HG03135 (cell line): ENCODE measurements at regions not wholly inside any gene's neighbourhood (a gene's known extent, or its start where the extent isn't known, plus 50 kb on each side); places are given as distances from the start of the nearest gene placed in this dataset.

Experiments used
- ATAC-seq: cut with Tn5 transposase; IDR thresholded peaks from one replicate; pipeline ENCODE4 v1.9.1; 2021; ENCODE audit warnings: mild to moderate bottlenecking, moderate library complexity; ENCODE audit not compliant: unreplicated experiment

GRCh38 chr2:215695861-215696260 is 260.0 kb upstream of the FN1 start:
- no peak for ATAC-seq

GRCh38 chr2:215693999-215694580 is 258.2 kb upstream of the FN1 start:
- no peak for ATAC-seq

DNA sequence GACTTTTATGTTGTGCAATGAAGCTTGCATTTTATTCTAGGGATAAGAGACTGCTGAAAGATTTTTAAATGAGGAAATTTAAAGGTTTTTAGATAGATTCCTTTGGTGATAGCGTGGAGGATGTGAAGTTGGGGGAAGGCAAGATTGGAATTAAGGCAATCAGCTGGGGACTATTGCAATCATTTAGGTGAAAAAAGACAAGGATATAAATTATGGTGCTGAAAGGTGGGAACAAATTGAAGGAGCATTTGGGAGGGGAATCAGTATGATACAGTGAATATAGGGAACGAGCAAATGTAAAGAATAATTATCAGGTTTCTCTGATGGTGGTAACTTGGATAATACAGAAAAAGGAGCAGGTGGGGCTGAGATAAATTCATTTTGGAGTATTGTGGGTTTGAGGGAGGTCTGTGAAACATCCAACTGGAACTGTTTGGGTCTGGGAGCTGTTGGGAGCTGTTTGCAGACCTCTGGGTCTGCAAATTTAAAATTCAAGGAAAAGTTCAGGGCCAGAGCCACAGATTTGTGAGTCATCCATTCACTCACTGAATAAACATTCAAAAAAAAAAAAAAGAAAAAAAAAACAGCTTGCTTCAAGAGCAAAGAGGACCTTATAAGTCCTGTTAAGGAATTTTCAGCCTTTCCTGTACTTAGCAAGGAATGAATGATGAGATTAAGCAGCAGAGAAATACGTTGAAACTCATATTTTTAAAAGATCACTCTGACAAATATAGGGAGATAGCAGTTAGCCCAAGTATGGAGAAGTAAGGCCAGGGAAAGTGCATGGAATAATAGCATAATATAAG is 257.5 kb upstream of the FN1 start:
- no peak for ATAC-seq

DNA sequence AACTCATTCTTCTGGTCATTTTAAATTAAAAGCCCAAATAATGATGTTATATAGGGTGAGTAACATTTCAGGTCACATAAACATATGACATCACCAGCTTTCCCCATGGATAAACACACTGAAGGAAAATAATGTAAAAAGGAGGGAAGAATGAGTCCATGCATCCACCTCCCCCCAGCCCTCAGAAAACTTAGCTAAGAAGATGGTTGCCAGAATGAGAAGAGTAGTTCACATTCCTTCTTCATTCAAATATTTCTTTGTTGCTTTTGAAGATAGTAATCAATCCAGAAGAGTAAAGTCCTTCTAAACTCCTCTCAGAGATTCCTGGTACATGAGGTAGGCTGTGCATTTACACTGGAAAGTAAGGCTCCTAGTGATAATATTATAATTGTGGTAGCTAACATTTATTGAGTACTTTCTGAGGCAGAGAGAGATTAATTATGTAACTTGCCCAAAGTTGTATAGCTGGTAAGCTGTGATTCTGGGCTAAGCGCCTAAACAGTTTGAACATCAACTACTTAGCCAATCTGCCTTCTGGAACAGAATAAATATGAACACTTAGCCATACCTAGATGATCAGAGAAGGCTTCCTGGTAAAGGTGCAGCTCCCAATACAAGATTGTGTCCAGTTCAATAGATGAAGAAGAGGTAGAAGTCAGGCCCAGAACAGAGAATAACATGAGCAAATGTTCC is 256.7 kb upstream of the FN1 start:
- no peak for ATAC-seq

DNA sequence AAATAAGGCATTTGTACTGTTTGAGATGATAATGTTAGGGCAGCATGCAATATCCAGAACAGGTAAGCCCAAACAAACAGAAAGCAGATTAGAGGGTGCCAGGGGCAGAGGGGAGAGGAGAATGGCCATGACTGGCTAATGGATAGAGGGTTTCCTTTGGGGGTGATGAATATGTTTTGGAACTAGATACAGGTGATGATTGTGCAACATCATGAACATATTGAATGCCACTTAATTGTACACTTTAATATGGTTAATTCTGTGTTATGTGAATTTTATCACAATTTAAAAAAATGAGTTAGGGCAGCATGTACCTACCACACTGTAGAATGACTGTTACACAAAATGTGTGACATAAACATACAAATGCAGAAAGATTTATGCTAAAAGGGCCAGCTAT is 255.5 kb upstream of the FN1 start:
- ATAC-seq: no peak

- ATAC-seq: no peak
These were observed 251.5 kb upstream of the FN1 start for GRCh38 chr2:215687149-215688031.

DNA sequence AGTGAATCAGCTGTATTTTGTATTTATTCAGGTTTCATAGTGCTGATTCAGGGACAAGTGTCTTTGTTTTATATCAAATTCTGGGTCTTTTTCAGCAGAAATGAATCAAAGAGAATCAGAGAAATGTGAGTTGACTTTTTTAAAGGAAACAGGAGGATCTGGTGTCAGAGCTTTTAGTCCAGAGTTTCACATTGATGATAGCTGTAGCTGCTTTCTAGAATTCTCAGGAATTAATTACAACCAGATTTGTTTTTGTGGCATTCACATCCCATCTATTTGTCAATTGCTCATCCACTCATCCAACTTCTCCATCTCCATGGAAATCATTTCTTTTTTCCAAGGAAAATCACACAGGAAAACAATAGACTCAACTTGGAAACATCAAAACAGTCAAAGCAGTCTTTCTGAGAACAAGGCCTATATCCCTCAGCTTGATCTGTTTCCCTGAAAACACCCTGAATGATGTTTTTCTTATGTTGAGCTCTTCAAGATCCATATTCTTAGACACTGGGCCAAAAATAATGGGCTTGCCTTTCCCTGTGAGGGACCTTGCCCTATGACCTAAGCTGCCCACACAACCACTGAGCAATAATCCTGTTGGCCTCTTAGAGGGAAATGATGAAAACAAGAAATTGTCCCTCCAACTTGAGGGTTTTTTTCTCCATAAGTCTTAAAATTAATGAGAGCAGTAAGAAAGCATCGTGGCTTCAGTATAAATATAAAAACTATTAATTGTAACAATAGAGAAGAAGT is 249.5 kb upstream of the FN1 start:
- ATAC-seq: no peak

DNA sequence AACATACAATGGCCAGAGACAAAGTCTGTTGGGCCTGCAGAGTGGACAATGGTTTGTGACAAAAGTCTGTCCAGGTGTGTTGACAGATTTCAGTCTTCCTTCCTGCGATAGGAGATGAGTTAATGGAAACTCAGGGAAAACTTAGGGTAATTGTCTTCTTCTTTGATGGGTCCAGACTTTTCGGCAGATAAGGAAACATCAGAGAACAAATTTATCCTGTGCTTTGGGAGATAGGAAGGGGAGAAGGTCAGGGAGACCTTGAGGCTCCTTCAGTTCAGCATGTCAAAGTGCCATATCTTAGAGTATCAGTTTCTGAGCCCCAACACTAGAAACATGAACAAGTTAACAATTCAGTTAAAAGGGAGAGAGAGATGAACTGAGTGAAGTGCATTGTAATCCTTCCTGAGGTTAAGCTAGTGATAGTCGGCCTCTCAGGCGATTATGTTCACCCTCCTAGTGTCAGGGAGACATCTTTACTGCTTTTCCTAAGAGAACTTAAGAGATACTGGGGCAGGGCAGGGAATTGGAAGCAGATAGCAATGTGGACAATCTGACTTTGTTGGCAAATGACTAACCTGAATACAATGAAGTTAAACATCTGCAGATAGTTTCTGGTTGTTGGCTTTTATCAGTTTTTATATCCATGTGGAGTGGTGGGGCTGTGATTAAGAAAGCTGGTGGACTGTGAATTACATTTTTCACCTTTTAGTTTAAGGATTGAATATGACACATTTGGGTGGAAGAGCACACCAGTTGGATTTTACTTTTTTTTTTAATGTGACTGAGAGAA is 248.8 kb upstream of the FN1 start:
- no peak for ATAC-seq

GRCh38 chr2:215683295-215683694 is 247.4 kb upstream of the FN1 start:
- ATAC-seq: no peak

DNA sequence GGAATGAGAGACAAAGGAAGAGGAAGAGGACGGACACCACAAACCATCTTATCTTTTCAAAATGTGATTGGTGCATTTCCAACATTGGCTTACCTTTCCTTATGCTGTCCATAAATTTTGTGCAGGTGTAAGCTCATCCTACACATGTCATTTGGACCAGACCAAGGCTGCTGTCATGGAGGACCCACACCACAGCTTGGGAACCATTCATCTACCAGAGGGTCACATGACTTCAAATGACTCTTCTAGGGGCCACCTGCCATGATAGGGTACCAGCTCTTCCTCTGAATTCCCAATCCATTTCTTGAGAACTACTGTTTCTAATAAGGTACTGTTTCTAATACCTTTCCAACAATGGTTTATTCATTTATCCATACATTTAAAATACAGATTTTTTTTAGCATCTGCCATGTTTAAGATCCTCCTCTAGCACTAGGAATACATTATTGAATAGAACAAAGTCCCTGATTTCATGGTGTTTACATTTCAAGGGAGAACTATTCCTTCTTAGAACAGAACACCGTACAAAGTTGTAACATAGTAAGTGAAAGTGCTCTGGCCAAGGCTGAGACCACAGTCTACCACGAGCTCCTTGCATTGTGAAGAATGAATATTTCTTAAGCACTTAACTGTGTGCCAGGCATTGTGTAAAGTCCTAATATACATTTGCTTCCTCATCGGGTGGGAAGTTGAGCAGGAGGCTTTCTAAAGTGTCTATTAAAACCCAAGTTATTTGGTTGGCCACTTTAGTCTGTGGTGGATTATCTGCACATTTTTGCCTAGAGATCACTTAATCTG is 246.1 kb upstream of the FN1 start:
- ATAC-seq: no peak

DNA sequence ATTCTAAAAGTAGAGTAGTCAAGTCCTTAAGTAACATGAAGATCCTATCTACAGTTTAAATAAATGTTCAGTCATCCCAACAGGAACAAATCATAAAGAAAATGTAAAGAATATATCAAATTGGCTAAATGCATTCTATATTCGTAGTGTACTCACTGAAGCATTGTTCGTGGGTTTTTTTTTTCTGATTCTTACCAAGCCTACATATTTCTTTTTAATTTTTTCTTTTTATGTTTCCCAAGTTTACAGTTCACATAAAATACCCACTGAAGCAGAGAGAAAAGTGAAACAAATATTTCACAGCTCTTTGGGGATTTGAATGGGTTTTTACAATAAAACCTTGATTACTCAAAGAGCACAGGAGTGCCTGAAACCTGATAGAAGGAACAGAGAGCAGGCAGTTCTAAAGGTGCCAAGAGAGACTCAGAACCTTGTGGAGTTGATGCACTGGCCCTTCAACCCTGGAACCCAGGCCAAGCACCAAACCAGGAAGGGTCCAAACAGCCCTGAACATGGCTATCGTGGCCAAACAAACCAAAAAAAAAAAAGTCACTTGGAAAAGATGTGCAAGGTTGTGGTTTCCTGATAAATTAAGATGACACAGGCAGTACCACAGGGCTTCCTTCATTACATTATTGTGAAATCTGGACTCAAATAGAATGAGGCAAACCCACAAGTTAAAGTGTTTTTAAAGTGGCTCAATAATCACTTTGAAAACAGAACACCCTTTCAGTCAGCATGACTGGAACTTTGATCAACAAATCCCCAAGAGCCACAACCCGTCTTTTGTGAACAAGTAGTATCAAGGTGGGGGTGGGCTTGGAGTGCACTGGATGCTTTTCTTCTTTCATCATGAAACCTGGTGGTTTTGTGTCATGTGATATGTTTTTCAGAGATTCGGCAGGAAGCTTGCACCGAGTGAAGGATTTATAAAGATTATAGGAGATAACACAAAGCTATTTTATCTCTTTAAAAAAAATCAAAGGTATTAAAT is 245.0 kb upstream of the FN1 start:
- ATAC-seq: no peak

DNA sequence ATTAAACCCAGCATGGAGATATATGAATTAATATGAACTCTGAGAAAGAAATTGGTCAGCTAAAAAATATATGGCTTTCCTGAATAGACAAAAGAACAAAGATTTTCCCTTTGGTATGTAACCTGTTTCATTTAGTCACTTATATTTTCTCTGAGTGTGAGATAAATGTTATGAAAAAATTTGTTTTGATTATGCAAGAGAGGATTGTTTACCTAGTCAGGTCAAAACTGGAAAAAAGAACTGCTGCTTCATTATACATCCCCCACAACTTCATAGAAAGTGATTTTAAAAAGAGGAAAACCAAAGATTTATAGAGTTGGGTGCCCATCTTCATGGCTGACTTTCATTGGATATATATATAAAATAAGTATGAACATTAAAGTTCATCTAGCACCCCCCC is 242.2 kb upstream of the FN1 start:
- ATAC-seq: no peak

- no peak for ATAC-seq
These were observed 241.6 kb upstream of the FN1 start for GRCh38 chr2:215677481-215677880.

DNA sequence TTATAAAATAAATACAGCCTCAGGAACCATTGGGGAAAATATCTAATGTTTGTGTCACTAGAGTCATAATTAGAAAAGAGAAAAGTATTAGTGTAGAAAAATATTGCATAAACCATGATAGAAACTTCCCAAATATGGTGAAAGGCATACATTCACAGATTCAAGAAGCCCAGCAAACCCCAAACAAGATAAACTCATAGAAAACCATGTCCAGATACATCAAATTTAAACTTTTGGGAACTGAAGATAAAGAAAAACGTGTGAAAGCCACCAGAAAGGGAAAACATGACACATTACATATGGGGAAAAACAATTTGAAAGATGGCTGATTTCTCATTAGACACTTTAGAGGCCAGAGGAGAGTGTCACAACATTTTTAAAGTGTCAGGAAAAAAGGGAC is 236.5 kb upstream of the FN1 start:
- no peak for ATAC-seq

- no peak for ATAC-seq
These were observed 235.8 kb upstream of the FN1 start for GRCh38 chr2:215671691-215672090.

DNA sequence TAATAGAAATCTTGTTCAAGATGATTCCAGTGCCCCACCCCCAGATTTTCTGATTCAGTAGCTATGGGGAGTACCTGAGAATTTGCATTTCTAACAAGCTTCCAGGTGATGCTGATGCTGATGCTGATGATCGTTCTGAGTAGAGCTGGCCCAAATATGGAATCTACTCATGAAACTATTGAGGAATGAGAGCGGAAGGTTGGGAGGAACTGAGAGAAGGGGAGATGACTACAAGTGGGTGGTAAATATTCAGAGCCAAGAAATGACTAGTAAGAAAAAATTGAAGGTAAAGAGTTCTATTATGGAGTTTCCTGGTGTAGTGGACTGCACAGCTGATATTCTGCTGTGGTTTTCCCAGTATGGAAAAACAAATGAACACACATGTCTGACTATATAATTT is 235.4 kb upstream of the FN1 start:
- no peak for ATAC-seq

GRCh38 chr2:215670396-215670795 is 234.5 kb upstream of the FN1 start:
- no peak for ATAC-seq

DNA sequence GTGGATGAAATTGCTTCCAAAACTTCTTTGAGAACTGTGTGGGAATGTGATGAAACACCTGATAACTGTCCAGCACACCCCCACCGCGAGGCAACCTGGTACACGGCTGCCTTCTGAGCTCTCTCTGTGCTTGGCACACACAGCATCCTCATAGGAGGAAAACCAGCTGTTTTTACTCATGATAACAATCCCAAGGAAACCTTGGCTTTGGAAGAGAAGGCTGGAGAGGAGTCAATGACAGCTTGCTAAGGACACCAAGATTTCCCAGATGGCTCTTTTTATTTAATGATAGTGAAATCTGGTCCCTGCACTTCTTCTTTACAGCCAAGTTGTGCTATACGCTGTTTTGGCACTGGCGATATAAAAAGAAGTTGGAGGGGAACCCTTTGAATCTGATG is 232.5 kb upstream of the FN1 start:
- ATAC-seq: no peak
